Panc1 (cell line): ENCODE measurements at regions not wholly inside any gene's neighbourhood (a gene's known extent, or its start where the extent isn't known, plus 50 kb on each side); places are given as distances from the start of the nearest gene placed in this dataset.

Experiments used
- POLR2AphosphoS5 ChIP-seq: IDR thresholded peaks from 2 replicates; pipeline ENCODE4 v1.6.1; 2012; ENCODE audit warnings: mild to moderate bottlenecking, low read depth, low read length, moderate library complexity
- TF ChIP-seq, protein P1 (sequence below): fragments of 450-650 bp; IDR thresholded peaks from 2 replicates; pipeline ENCODE4 v1.5.1; 2017; ENCODE audit warnings: mild to moderate bottlenecking

DNA sequence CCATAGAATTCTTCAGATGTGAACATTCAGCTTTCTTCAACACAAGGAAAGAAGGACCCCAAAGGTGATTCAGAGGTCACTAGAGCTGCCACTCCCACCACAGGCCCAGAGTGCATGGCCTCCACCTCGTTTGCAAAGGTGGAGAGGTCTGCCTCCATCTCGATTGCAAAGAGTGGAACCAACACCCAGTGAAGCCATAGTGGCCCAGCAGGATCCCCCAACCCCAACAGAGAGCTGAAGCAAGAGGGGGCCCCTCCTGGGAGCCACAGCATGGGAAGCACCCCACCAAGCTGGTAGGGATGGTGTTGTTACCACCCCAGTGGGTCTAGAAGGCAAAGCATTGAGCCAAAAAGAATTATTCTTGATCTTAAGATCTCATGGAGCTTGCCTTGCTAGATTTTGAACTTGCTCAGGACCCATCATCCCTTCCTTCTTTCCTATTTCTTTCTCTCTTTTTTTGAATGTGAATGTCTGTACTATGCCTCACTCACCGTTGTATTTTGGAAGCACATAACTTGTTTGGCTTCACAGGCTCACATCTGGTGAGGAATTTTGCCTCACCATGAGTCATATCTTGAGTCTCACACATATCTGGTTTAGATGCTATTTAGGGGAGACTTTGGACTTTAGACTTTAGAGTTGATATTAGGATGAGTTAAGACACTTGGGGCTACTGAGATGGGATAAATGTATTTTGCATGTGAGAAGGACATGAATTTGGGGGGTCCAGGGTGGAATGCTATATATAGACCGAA is 119.2 kb downstream of the ANKRD60 start:
- TF ChIP-seq, protein P1, sequence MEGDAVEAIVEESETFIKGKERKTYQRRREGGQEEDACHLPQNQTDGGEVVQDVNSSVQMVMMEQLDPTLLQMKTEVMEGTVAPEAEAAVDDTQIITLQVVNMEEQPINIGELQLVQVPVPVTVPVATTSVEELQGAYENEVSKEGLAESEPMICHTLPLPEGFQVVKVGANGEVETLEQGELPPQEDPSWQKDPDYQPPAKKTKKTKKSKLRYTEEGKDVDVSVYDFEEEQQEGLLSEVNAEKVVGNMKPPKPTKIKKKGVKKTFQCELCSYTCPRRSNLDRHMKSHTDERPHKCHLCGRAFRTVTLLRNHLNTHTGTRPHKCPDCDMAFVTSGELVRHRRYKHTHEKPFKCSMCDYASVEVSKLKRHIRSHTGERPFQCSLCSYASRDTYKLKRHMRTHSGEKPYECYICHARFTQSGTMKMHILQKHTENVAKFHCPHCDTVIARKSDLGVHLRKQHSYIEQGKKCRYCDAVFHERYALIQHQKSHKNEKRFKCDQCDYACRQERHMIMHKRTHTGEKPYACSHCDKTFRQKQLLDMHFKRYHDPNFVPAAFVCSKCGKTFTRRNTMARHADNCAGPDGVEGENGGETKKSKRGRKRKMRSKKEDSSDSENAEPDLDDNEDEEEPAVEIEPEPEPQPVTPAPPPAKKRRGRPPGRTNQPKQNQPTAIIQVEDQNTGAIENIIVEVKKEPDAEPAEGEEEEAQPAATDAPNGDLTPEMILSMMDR, result no peak
- no peak for TF ChIP-seq POLR2AphosphoS5
